ENCODE measurements at regions not wholly inside any gene's neighbourhood (a gene's known extent, or its start where the extent isn't known, plus 50 kb on each side); places are given as distances from the start of the nearest gene placed in this dataset.

DNA sequence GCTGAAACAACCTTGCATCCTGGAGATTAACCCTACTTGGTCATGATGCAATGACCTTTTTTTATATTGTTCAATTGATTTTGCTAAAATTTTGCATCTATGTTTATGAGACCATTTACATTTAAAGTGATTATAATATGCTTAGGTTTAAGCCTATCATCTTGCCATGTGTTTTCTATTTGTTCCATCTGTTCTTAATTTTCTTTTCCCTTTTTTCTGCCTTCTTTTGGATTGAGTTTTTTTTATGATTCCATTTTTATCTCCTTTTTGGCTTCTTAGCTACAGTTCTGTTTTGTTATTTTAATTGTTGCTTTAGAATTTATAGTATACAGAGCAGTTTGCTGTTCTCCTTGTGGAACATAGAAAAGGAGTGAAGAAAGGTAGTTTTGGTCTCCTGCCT is 385.1 kb upstream of the USP24 start:
- TF ChIP-seq GABPB1 (CRISPR knock-in tag; IDR thresholded peaks at IDR 0.05) (no peak), NR3C1 (CRISPR knock-in tag; conservative IDR thresholded peaks at IDR 0.05; ENCODE audit: low read depth) (no peak), CTCF (IDR thresholded peaks at IDR 0.05) (no peak)
